HEK293 (cell line): ENCODE measurements at regions not wholly inside any gene's neighbourhood (a gene's known extent, or its start where the extent isn't known, plus 50 kb on each side); places are given as distances from the start of the nearest gene placed in this dataset.

Experiments
- RBAK ChIP-seq: fragments of 450-650 bp; formaldehyde crosslinking; IDR thresholded peaks from 2 replicates; pipeline ENCODE4 v1.5.1; 2016; ENCODE audit warnings: missing biosample characterization, missing genetic modification characterization
- ZFP37 ChIP-seq: fragments of 450-650 bp; formaldehyde crosslinking; IDR thresholded peaks from 2 replicates; pipeline ENCODE4 v1.5.1; 2016; ENCODE audit warnings: missing biosample characterization, missing genetic modification characterization
- ZNF175 ChIP-seq: fragments of 450-650 bp; formaldehyde crosslinking; IDR thresholded peaks from 2 replicates; pipeline ENCODE4 v1.5.1; 2016; ENCODE audit warnings: missing biosample characterization, missing genetic modification characterization
- ZNF214 ChIP-seq: fragments of 450-650 bp; formaldehyde crosslinking; IDR thresholded peaks from 2 replicates; pipeline ENCODE4 v1.5.1; 2017; ENCODE audit warnings: missing biosample characterization, mild to moderate bottlenecking, missing genetic modification characterization, borderline replicate concordance
- ZNF274 ChIP-seq, 2 experiments: fragments of 200-500 bp in 1 of 2; fragments of 450-650 bp in 1 of 2; sonication (Bioruptor generic) in 1 of 2; formaldehyde crosslinking in 1 of 2; IDR thresholded peaks; 2 replicates each; pipeline versions ENCODE4 v1.5.1 to v1.6.1; 2014 to 2016; ENCODE audit warnings: borderline replicate concordance in 1 of 2, inconsistent platforms in 1 of 2, low read length in 1 of 2, missing biosample characterization in 1 of 2, missing genetic modification characterization in 1 of 2
- ZNF510 ChIP-seq: fragments of 450-650 bp; formaldehyde crosslinking; IDR thresholded peaks from 2 replicates; pipeline ENCODE4 v1.5.1; 2018; ENCODE audit warnings: mild to moderate bottlenecking, missing genetic modification characterization, missing biosample characterization; ENCODE audit not compliant: insufficient replicate concordance
- ZNF571 ChIP-seq: fragments of 450-650 bp; formaldehyde crosslinking; IDR thresholded peaks from 2 replicates; pipeline ENCODE4 v1.5.0; 2017; ENCODE audit warnings: missing biosample characterization, missing genetic modification characterization
- ZNF76 ChIP-seq: fragments of 450-650 bp; formaldehyde crosslinking; IDR thresholded peaks from 2 replicates; pipeline ENCODE4; 2016; ENCODE audit warnings: low read depth, missing biosample characterization, missing genetic modification characterization, borderline replicate concordance
- TF ChIP-seq, protein P1 (sequence below): fragments of 450-650 bp; formaldehyde crosslinking; IDR thresholded peaks from 2 replicates; pipeline ENCODE4 v1.5.1; 2016; ENCODE audit warnings: missing biosample characterization, missing genetic modification characterization
- TF ChIP-seq, protein P2 (sequence below): fragments of 450-650 bp; formaldehyde crosslinking; IDR thresholded peaks from 2 replicates; pipeline ENCODE4 v1.5.1; 2017; ENCODE audit warnings: missing biosample characterization, mild to moderate bottlenecking, missing genetic modification characterization, moderate library complexity
- TF ChIP-seq, protein P3 (sequence below): fragments of 450-650 bp; formaldehyde crosslinking; IDR thresholded peaks from 2 replicates; pipeline ENCODE4 v1.5.1; 2016; ENCODE audit warnings: missing biosample characterization, missing genetic modification characterization, low read depth
- TF ChIP-seq, protein P4 (sequence below): fragments of 450-650 bp; formaldehyde crosslinking; conservative IDR thresholded peaks from 2 replicates; pipeline ENCODE4 v1.5.1; 2016; ENCODE audit warnings: low read depth, missing biosample characterization, missing genetic modification characterization

DNA sequence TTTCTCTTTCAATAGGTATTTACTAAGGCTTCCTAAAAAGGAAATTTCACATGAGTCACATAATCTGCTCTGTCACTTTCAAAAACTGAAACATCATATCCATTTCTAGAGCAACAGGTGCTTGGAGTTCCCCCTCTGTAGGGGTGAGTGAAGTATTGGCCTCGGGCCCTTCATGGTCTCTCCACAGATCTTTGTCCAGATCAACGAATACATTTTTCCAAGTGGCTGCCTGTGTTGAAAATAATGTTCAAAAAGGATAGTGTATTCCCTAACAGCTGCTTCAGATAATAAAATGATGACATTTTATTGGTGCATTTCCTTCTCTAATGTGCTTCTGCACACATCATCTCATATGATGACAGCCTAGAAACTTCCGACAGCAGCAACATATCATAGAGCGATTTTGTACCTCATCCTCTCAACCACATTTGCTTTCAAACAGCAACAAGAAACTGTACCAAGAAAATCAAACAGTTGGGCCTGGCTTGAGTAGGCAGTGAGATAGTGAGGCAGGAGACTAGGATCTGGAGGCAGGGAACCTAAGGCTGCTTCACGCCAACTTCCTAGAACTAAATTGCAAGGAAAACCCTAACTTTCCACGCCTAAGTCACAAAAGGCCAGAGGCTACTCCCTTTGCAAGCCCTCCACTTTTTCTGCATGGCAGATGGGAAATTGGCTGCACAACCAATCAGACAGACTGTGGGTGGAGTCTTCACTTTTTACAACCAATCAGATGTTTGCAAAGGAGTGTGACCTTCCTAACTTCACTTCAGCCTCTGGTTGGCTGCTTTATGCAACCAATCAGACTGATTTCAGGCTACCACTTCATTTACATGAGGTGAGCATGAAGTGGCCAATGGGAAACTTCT lies 340.2 kb downstream of the LRRC3B start:
- TF ChIP-seq, protein P1, sequence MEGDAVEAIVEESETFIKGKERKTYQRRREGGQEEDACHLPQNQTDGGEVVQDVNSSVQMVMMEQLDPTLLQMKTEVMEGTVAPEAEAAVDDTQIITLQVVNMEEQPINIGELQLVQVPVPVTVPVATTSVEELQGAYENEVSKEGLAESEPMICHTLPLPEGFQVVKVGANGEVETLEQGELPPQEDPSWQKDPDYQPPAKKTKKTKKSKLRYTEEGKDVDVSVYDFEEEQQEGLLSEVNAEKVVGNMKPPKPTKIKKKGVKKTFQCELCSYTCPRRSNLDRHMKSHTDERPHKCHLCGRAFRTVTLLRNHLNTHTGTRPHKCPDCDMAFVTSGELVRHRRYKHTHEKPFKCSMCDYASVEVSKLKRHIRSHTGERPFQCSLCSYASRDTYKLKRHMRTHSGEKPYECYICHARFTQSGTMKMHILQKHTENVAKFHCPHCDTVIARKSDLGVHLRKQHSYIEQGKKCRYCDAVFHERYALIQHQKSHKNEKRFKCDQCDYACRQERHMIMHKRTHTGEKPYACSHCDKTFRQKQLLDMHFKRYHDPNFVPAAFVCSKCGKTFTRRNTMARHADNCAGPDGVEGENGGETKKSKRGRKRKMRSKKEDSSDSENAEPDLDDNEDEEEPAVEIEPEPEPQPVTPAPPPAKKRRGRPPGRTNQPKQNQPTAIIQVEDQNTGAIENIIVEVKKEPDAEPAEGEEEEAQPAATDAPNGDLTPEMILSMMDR: no peak
- no peak for TF ChIP-seq ZNF571 (tag by site-specific recombination)
- TF ChIP-seq, protein P2, sequence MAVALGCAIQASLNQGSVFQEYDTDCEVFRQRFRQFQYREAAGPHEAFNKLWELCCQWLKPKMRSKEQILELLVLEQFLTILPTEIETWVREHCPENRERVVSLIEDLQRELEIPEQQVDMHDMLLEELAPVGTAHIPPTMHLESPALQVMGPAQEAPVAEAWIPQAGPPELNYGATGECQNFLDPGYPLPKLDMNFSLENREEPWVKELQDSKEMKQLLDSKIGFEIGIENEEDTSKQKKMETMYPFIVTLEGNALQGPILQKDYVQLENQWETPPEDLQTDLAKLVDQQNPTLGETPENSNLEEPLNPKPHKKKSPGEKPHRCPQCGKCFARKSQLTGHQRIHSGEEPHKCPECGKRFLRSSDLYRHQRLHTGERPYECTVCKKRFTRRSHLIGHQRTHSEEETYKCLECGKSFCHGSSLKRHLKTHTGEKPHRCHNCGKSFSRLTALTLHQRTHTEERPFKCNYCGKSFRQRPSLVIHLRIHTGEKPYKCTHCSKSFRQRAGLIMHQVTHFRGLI (tag by site-specific recombination): no peak
- no peak for TF ChIP-seq ZNF214 (tag by site-specific recombination)
- TF ChIP-seq ZNF274 (IDR thresholded peaks at IDR 0.05; ENCODE audit: low read length): no peak
- no peak for TF ChIP-seq ZNF274 (tag by site-specific recombination; IDR thresholded peaks at IDR 0.05; ENCODE audit: borderline replicate concordance)
- TF ChIP-seq RBAK (tag by site-specific recombination): no peak
- TF ChIP-seq, protein P3, sequence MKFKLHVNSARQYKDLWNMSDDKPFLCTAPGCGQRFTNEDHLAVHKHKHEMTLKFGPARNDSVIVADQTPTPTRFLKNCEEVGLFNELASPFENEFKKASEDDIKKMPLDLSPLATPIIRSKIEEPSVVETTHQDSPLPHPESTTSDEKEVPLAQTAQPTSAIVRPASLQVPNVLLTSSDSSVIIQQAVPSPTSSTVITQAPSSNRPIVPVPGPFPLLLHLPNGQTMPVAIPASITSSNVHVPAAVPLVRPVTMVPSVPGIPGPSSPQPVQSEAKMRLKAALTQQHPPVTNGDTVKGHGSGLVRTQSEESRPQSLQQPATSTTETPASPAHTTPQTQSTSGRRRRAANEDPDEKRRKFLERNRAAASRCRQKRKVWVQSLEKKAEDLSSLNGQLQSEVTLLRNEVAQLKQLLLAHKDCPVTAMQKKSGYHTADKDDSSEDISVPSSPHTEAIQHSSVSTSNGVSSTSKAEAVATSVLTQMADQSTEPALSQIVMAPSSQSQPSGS (tag by site-specific recombination): no peak
- TF ChIP-seq ZNF76 (tag by site-specific recombination): no peak
- TF ChIP-seq ZNF175: no peak
- TF ChIP-seq ZNF510 (tag by site-specific recombination): no peak
- TF ChIP-seq, protein P4, sequence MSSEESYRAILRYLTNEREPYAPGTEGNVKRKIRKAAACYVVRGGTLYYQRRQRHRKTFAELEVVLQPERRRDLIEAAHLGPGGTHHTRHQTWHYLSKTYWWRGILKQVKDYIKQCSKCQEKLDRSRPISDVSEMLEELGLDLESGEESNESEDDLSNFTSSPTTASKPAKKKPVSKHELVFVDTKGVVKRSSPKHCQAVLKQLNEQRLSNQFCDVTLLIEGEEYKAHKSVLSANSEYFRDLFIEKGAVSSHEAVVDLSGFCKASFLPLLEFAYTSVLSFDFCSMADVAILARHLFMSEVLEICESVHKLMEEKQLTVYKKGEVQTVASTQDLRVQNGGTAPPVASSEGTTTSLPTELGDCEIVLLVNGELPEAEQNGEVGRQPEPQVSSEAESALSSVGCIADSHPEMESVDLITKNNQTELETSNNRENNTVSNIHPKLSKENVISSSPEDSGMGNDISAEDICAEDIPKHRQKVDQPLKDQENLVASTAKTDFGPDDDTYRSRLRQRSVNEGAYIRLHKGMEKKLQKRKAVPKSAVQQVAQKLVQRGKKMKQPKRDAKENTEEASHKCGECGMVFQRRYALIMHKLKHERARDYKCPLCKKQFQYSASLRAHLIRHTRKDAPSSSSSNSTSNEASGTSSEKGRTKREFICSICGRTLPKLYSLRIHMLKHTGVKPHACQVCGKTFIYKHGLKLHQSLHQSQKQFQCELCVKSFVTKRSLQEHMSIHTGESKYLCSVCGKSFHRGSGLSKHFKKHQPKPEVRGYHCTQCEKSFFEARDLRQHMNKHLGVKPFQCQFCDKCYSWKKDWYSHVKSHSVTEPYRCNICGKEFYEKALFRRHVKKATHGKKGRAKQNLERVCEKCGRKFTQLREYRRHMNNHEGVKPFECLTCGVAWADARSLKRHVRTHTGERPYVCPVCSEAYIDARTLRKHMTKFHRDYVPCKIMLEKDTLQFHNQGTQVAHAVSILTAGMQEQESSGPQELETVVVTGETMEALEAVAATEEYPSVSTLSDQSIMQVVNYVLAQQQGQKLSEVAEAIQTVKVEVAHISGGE: no peak
- no peak for TF ChIP-seq ZFP37
